ENCODE measurements at regions not wholly inside any gene's neighbourhood (a gene's known extent, or its start where the extent isn't known, plus 50 kb on each side); places are given as distances from the start of the nearest gene placed in this dataset.

DNA sequence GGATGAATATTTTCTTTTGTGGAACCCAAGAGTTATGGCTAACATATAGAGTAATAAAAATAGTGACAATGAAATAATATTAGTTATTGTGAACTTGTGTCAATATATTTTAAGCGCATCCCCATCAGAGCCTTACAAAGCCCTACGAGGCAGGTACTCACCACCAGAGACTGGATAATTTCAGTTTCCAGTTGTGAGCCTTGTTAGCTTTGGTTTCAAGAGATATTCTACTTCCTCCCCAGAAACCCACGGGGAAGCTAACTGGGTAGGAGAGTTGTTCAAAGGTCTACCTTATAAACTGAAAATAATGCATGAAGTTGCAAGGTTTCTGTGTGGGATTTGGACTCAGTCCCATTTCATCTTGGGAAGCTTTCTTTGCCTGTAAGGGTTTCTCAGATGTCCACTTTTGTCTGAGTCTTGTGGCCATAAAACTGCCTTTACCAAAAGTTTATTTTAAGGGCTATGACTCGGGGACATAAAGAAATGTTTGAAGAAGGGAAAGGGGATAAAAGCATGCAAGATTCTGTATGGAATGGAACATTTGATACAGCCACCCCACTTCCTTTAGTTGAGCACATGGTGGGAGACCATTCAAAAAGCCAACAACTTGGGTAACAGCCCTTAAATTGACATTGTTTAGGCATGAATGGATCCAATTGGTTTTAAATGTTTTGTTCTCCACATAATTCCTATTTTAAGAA lies 57.4 kb upstream of the ANKRD55 start:
- H2AFZ ChIP-seq (ENCODE audit: low read length) = no peak overlapping the region
- H3K9ac ChIP-seq (ENCODE audit: insufficient read depth, low read depth, low read length) = no peak overlapping the region
- no peaks in the 10 kb centered on the region for H4K20me1 ChIP-seq (ENCODE audit: insufficient read depth, low read length)
- no peaks in the 10 kb centered on the region for H3K36me3 ChIP-seq (replicated peaks in 1 of 2; ENCODE audit: control insufficient read depth in 1 of 2, insufficient read depth in 2 of 2, low read length in 2 of 2)
- ATAC-seq (no peak), FAIRE-seq (no peak), DNase-seq (ENCODE audit: low spot score) (no peak)
- ChIA-PET POLR2A (no interaction called here), CTCF (ENCODE audit: low intra/inter-chr PET ratio, low total read pairs) (no interaction called here)
- no peak overlapping the region for H3K4me3 ChIP-seq (replicated peaks in 1 of 3; ENCODE audit: insufficient read depth in 1 of 3, low read depth in 2 of 3, low read length in 3 of 3)
- intact Hi-C loops (cut with micrococcal nuclease; ENCODE audit: unreplicated experiment) = no loop called here
- H3K27ac ChIP-seq (ENCODE audit: extremely low read length, insufficient read depth, low read length) = no peak overlapping the region
- in situ Hi-C loops (cut with HindIII; ENCODE audit: extremely low pct_ligation_motif_present, low pct_unique_long_range_greater_than_20kb) = no loop called here
- H3K27me3 ChIP-seq (ENCODE audit: control insufficient read depth in 1 of 2, insufficient read depth in 2 of 2, low read length in 2 of 2) = no peaks in the 10 kb centered on the region
- H3K4me1 ChIP-seq (ENCODE audit: insufficient read depth, low read length) = peaks cover 27% of the 10 kb centered on the region
- H3K79me2 ChIP-seq (ENCODE audit: insufficient read depth, low read length) = no peaks in the 10 kb centered on the region
- 81% methylated on average over 4 of the region's 4 CpGs for WGBS (ENCODE audit: low lambda C conversion rate)
- BruUV-seq (replicated peaks) = no TSS peak
- H3K4me2 ChIP-seq (ENCODE audit: low read depth, low read length) = no peak overlapping the region
- TF ChIP-seq STAT5B (CRISPR knock-in tag; IDR thresholded peaks at IDR 0.05) (no peak), POLR2AphosphoS2 (IDR thresholded peaks at IDR 0.05; ENCODE audit: low read depth, low read length) (no peak), ZNF552 (CRISPR knock-in tag; IDR thresholded peaks at IDR 0.05; ENCODE audit: borderline replicate concordance) (no peak), PCBP2 (optimal IDR thresholded peaks at IDR 0.05; ENCODE audit: low read depth, low read length, poor library complexity, severe bottlenecking) (no peak), ZSCAN9 (CRISPR knock-in tag; IDR thresholded peaks at IDR 0.05; ENCODE audit: borderline replicate concordance) (no peak), PAX8 (CRISPR knock-in tag; IDR thresholded peaks at IDR 0.05; ENCODE audit: borderline replicate concordance) (no peak), ZNF7 (CRISPR knock-in tag; IDR thresholded peaks at IDR 0.05) (no peak)
- TF ChIP-seq, protein P1, sequence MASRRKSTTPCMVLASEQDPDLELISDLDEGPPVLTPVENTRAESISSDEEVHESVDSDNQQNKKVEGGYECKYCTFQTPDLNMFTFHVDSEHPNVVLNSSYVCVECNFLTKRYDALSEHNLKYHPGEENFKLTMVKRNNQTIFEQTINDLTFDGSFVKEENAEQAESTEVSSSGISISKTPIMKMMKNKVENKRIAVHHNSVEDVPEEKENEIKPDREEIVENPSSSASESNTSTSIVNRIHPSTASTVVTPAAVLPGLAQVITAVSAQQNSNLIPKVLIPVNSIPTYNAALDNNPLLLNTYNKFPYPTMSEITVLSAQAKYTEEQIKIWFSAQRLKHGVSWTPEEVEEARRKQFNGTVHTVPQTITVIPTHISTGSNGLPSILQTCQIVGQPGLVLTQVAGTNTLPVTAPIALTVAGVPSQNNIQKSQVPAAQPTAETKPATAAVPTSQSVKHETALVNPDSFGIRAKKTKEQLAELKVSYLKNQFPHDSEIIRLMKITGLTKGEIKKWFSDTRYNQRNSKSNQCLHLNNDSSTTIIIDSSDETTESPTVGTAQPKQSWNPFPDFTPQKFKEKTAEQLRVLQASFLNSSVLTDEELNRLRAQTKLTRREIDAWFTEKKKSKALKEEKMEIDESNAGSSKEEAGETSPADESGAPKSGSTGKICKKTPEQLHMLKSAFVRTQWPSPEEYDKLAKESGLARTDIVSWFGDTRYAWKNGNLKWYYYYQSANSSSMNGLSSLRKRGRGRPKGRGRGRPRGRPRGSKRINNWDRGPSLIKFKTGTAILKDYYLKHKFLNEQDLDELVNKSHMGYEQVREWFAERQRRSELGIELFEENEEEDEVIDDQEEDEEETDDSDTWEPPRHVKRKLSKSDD (CRISPR knock-in tag; IDR thresholded peaks at IDR 0.05; ENCODE audit: low read depth) = no peak
- H3K9me3 ChIP-seq (ENCODE audit: low read length) = no peaks in the 10 kb centered on the region

All from HepG2 (cell line).